ENCODE measurements at regions not wholly inside any gene's neighbourhood (a gene's known extent, or its start where the extent isn't known, plus 50 kb on each side); places are given as distances from the start of the nearest gene placed in this dataset.
"Not testable (repeated sequence)": the region's sequence is repeated elsewhere in the genome, so short reads cannot be mapped to it uniquely, and the experiment has no call there.

GRCh38 chr13:90889906-90890834 lies 457.3 kb upstream of the MIR17HG start:
- no peaks in the 10 kb centered on the region for H3K27me3 Mint-ChIP-seq (ENCODE audit: low read depth)
- H3K36me3 Mint-ChIP-seq (ENCODE audit: low read depth): no peaks in the 10 kb centered on the region

DNA sequence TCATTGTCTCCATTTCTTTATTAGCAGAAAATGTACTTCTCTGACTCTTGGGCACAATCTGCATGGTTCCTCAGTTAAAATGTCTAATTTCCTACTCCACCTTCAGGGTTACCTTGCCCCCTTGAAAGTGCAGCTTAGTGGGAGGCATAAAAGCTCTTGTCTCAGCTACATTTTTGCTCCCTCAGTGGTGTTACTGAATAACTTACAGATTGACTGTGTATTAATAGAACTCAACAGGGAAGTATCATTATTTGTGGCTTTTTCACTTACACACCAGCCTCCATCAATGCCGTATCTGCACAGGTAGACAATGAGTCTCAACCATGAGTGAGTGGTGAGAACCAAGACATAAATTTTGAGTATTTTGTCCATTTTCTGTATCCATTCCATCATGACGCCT lies 456.2 kb upstream of the MIR17HG start:
- H3K4me1 Mint-ChIP-seq: peaks cover 4% of the 10 kb centered on the region
- TF ChIP-seq CTCF (conservative IDR thresholded peaks at IDR 0.05): no peak

More at GRCh38 chr13:90889906-90890834, 457.3 kb upstream of the MIR17HG start:
- DNase-seq (ENCODE audit: low read depth, low spot score): no peak
- no peak for TF ChIP-seq CTCF (conservative IDR thresholded peaks at IDR 0.05)
- H3K4me1 Mint-ChIP-seq: no peaks in the 10 kb centered on the region
- peaks cover 2% of the 10 kb centered on the region for H3K9me3 Mint-ChIP-seq
- no peak overlapping the region for H3K4me3 Mint-ChIP-seq
- H3K27ac Mint-ChIP-seq (ENCODE audit: unreplicated experiment): no peak overlapping the region

GRCh38 chr13:90893199-90893598 lies 454.3 kb upstream of the MIR17HG start:
- H3K27me3 Mint-ChIP-seq (ENCODE audit: low read depth): not testable (repeated sequence)

More for the DNA sequence above, 456.2 kb upstream of the MIR17HG start:
- no peaks in the 10 kb centered on the region for H3K27me3 Mint-ChIP-seq (ENCODE audit: low read depth)
- no peaks in the 10 kb centered on the region for H3K36me3 Mint-ChIP-seq (ENCODE audit: low read depth)
- no peak overlapping the region for H3K27ac Mint-ChIP-seq (ENCODE audit: unreplicated experiment)
- DNase-seq (ENCODE audit: low read depth, low spot score): no peak
- no peak overlapping the region for H3K4me3 Mint-ChIP-seq
- peaks cover 2% of the 10 kb centered on the region for H3K9me3 Mint-ChIP-seq

DNA sequence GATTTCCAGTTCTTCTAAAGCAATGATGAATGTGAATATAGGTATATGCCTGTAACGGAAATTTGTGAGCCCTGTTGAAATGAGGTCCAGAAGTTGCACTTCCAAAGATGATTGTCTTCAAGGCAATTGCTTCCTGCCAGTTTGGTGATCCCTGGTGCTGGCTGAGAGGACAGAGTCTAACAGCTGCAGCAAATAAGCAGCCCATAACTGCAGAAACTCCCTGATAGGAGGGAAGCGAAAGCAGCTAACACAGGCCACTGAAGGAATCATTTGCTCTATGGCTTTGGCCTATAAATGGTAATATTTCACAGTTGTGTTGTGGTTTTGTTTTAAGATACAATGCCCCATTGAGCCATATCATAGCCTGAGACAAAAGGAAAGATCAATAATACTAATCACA lies 451.5 kb upstream of the MIR17HG start:
- no peak for DNase-seq (ENCODE audit: low read depth, low spot score)
- peaks cover 9% of the 10 kb centered on the region for H3K4me1 Mint-ChIP-seq
- H3K27me3 Mint-ChIP-seq (ENCODE audit: low read depth): no peaks in the 10 kb centered on the region
- no peak for TF ChIP-seq CTCF (conservative IDR thresholded peaks at IDR 0.05)
- H3K27ac Mint-ChIP-seq (ENCODE audit: unreplicated experiment): no peak overlapping the region
- H3K36me3 Mint-ChIP-seq (ENCODE audit: low read depth): no peaks in the 10 kb centered on the region
- no peak overlapping the region for H3K4me3 Mint-ChIP-seq
- peaks cover 2% of the 10 kb centered on the region for H3K9me3 Mint-ChIP-seq

More at GRCh38 chr13:90893199-90893598, 454.3 kb upstream of the MIR17HG start:
- DNase-seq (ENCODE audit: low read depth, low spot score); H3K27ac Mint-ChIP-seq (ENCODE audit: unreplicated experiment); H3K4me1 Mint-ChIP-seq; H3K36me3 Mint-ChIP-seq (ENCODE audit: low read depth); H3K4me3 Mint-ChIP-seq; H3K9me3 Mint-ChIP-seq: not testable (repeated sequence)

DNA sequence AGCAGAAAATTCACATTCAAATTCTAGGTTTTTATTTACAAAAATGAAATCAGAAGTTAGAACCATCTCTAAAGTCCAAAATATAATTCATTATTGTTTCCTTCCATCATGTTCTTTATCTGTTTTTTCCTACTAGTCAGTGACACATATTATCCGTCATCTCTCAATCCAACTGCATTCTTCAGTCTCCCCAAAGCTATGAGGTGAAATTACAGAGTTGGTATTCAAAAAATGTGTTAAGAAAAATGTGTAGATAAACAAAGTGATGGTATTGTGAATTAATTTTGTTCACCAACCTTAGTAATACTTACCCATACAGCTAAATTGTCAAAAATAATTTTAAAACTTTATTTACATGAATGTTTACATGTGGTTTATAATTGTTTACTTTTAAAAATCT lies 448.7 kb upstream of the MIR17HG start:
- Mint-ChIP-seq H3K4me3 (no peak overlapping the region), H3K27me3 (ENCODE audit: low read depth) (no peaks in the 10 kb centered on the region), H3K9me3 (peaks cover 2% of the 10 kb centered on the region), H3K27ac (ENCODE audit: unreplicated experiment) (no peak overlapping the region), H3K36me3 (ENCODE audit: low read depth) (no peaks in the 10 kb centered on the region), H3K4me1 (peaks cover 9% of the 10 kb centered on the region)
- no peak for DNase-seq (ENCODE audit: low read depth, low spot score)
- no peak for TF ChIP-seq CTCF (conservative IDR thresholded peaks at IDR 0.05)

- peaks cover 2% of the 10 kb centered on the region for H3K9me3 Mint-ChIP-seq
- no peaks in the 10 kb centered on the region for H3K27me3 Mint-ChIP-seq (ENCODE audit: low read depth)
- H3K4me1 Mint-ChIP-seq: peaks cover 9% of the 10 kb centered on the region
- no peak overlapping the region for H3K27ac Mint-ChIP-seq (ENCODE audit: unreplicated experiment)
- H3K36me3 Mint-ChIP-seq (ENCODE audit: low read depth): no peaks in the 10 kb centered on the region
- no peak for TF ChIP-seq CTCF (conservative IDR thresholded peaks at IDR 0.05)
- DNase-seq (ENCODE audit: low read depth, low spot score): no peak
- H3K4me3 Mint-ChIP-seq: no peak overlapping the region
These were observed 448.1 kb upstream of the MIR17HG start for GRCh38 chr13:90899416-90899815.
